SK-N-SH (cell line): ENCODE measurements at regions not wholly inside any gene's neighbourhood (a gene's known extent, or its start where the extent isn't known, plus 50 kb on each side); places are given as distances from the start of the nearest gene placed in this dataset.

Experiments
- EP300 ChIP-seq, 2 experiments: IDR thresholded peaks; 2 replicates each; pipeline versions ENCODE4 v1.4.0 to v1.6.1; 2012; ENCODE audit warnings: borderline replicate concordance in 1 of 2, low read depth in 1 of 2, low read length in 1 of 2
- GABPA ChIP-seq: IDR thresholded peaks from 2 replicates; pipeline ENCODE4 v1.4.0; 2012; ENCODE audit warnings: low read depth, mild to moderate bottlenecking
- RFX5 ChIP-seq: IDR thresholded peaks from 2 replicates; pipeline ENCODE4 v1.6.1; 2012; ENCODE audit warnings: mild to moderate bottlenecking, improper control_type of control experiment, low read length
- TAF1 ChIP-seq: IDR thresholded peaks from 2 replicates; pipeline ENCODE4 v1.6.1; 2012; ENCODE audit warnings: low read depth, mild to moderate bottlenecking, low read length, moderate library complexity, borderline replicate concordance
- YY1 ChIP-seq: IDR thresholded peaks from 2 replicates; pipeline ENCODE4 v1.4.0; 2012; ENCODE audit warnings: low read depth, mild to moderate bottlenecking
- TF ChIP-seq, protein P1 (sequence below): fragments of 200-600 bp; sonication (generic); IDR thresholded peaks from 2 replicates; pipeline ENCODE4 v1.6.1; 2017; ENCODE audit warnings: antibody characterized with exemption, mild to moderate bottlenecking, moderate library complexity
- TF ChIP-seq, protein P2 (sequence below): IDR thresholded peaks from 2 replicates; pipeline ENCODE4 v1.6.1; 2012; ENCODE audit warnings: mild to moderate bottlenecking, low read depth, low read length, moderate library complexity
- TF ChIP-seq, protein P3 (sequence below): IDR thresholded peaks from 2 replicates; pipeline ENCODE4 v1.4.0; 2012; ENCODE audit warnings: low read depth, borderline replicate concordance
- TF ChIP-seq, protein P4 (sequence below): IDR thresholded peaks from 2 replicates; pipeline ENCODE4 v1.4.0; 2012; ENCODE audit warnings: low read depth

DNA sequence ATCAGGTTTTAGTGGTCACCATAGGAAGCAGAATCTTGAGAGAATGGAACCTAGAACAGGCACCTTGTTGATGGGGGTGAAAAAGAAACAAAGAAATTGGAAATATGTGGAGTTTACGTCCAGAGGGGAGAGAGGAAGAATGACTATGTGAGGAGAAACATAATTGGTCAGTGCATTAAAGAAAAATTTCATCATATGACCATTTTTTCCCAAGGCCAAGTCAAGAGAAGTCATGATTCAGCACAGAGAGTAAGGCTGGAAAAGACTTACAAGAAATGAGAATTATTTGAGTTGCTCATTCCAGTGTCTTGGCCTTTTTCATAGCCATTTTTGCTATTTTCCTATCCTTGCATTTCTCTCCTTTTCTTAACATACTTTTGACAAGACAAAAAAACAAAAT, 421.7 kb downstream of the EFNB2 start:
- TF ChIP-seq, protein P1, sequence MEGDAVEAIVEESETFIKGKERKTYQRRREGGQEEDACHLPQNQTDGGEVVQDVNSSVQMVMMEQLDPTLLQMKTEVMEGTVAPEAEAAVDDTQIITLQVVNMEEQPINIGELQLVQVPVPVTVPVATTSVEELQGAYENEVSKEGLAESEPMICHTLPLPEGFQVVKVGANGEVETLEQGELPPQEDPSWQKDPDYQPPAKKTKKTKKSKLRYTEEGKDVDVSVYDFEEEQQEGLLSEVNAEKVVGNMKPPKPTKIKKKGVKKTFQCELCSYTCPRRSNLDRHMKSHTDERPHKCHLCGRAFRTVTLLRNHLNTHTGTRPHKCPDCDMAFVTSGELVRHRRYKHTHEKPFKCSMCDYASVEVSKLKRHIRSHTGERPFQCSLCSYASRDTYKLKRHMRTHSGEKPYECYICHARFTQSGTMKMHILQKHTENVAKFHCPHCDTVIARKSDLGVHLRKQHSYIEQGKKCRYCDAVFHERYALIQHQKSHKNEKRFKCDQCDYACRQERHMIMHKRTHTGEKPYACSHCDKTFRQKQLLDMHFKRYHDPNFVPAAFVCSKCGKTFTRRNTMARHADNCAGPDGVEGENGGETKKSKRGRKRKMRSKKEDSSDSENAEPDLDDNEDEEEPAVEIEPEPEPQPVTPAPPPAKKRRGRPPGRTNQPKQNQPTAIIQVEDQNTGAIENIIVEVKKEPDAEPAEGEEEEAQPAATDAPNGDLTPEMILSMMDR, result no peak
- TF ChIP-seq GABPA (no peak), RFX5 (no peak), EP300 (IDR thresholded peaks at IDR 0.05; ENCODE audit: borderline replicate concordance in 1 of 2, low read depth in 1 of 2, low read length in 1 of 2) (no peak), TAF1 (no peak), YY1 (no peak)
- TF ChIP-seq, protein P2, sequence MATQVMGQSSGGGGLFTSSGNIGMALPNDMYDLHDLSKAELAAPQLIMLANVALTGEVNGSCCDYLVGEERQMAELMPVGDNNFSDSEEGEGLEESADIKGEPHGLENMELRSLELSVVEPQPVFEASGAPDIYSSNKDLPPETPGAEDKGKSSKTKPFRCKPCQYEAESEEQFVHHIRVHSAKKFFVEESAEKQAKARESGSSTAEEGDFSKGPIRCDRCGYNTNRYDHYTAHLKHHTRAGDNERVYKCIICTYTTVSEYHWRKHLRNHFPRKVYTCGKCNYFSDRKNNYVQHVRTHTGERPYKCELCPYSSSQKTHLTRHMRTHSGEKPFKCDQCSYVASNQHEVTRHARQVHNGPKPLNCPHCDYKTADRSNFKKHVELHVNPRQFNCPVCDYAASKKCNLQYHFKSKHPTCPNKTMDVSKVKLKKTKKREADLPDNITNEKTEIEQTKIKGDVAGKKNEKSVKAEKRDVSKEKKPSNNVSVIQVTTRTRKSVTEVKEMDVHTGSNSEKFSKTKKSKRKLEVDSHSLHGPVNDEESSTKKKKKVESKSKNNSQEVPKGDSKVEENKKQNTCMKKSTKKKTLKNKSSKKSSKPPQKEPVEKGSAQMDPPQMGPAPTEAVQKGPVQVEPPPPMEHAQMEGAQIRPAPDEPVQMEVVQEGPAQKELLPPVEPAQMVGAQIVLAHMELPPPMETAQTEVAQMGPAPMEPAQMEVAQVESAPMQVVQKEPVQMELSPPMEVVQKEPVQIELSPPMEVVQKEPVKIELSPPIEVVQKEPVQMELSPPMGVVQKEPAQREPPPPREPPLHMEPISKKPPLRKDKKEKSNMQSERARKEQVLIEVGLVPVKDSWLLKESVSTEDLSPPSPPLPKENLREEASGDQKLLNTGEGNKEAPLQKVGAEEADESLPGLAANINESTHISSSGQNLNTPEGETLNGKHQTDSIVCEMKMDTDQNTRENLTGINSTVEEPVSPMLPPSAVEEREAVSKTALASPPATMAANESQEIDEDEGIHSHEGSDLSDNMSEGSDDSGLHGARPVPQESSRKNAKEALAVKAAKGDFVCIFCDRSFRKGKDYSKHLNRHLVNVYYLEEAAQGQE, result no peak
- TF ChIP-seq, protein P3, sequence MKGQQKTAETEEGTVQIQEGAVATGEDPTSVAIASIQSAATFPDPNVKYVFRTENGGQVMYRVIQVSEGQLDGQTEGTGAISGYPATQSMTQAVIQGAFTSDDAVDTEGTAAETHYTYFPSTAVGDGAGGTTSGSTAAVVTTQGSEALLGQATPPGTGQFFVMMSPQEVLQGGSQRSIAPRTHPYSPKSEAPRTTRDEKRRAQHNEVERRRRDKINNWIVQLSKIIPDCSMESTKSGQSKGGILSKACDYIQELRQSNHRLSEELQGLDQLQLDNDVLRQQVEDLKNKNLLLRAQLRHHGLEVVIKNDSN, result no peak
- TF ChIP-seq, protein P4, sequence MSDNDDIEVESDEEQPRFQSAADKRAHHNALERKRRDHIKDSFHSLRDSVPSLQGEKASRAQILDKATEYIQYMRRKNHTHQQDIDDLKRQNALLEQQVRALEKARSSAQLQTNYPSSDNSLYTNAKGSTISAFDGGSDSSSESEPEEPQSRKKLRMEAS, result no peak
